ENCODE measurements at regions not wholly inside any gene's neighbourhood (a gene's known extent, or its start where the extent isn't known, plus 50 kb on each side); places are given as distances from the start of the nearest gene placed in this dataset.

GRCh38 chr2:75949385-75950030 lies 238.8 kb upstream of the GCFC2 start:
- Histone ChIP-seq H3K27me3 (ENCODE audit: insufficient read depth in 3 of 3, low read length in 2 of 3) (no peaks in the 10 kb centered on the region), H3K36me3 (ENCODE audit: insufficient read depth in 1 of 2, low read depth in 1 of 2) (no peaks in the 10 kb centered on the region), H3K4me3 (no peak overlapping the region), H3K9me3 (no peaks in the 10 kb centered on the region), H3K4me1 (no peaks in the 10 kb centered on the region), H3K27ac (no peak overlapping the region)
- WGBS, 3 donors, result 47 to 58% (median 49%) methylated on average over 4 of the region's 4 CpGs
- intact Hi-C loops (cut with DNase I), result no loop called here
- ATAC-seq, result no peak
- TF ChIP-seq CTCF (IDR thresholded peaks at IDR 0.05), result no peak
- DNase-seq, result no peak

- H3K27me3 ChIP-seq (ENCODE audit: insufficient read depth in 3 of 3, low read length in 2 of 3), result no peaks in the 10 kb centered on the region
- no peak overlapping the region for H3K4me3 ChIP-seq
- H3K27ac ChIP-seq, result no peak overlapping the region
- no peaks in the 10 kb centered on the region for H3K36me3 ChIP-seq (ENCODE audit: insufficient read depth in 1 of 2, low read depth in 1 of 2)
- intact Hi-C loops (cut with DNase I), result no loop called here
- ATAC-seq, result no peak
- DNase-seq, result no peak
- H3K4me1 ChIP-seq, result no peaks in the 10 kb centered on the region
- WGBS, 3 donors, result 81 to 88% (median 81%) methylated on average over 4 of the region's 4 CpGs
- no peak for TF ChIP-seq CTCF (IDR thresholded peaks at IDR 0.05)
- no peaks in the 10 kb centered on the region for H3K9me3 ChIP-seq
These were observed 225.6 kb upstream of the GCFC2 start for GRCh38 chr2:75936311-75936710.

GRCh38 chr2:75932996-75933395 lies 222.3 kb upstream of the GCFC2 start:
- H3K27me3 ChIP-seq (ENCODE audit: insufficient read depth in 3 of 3, low read length in 2 of 3), result no peaks in the 10 kb centered on the region
- no peak for TF ChIP-seq CTCF (IDR thresholded peaks at IDR 0.05)
- DNase-seq (no peak), ATAC-seq (no peak)
- intact Hi-C loops (cut with DNase I), result no loop called here
- 47 to 65% (median 60%) methylated on average over 2 of the region's 2 CpGs for WGBS, 3 donors
- no peak overlapping the region for H3K27ac ChIP-seq
- no peaks in the 10 kb centered on the region for H3K36me3 ChIP-seq (ENCODE audit: insufficient read depth in 1 of 2, low read depth in 1 of 2)
- H3K4me1 ChIP-seq, result no peaks in the 10 kb centered on the region
- no peak overlapping the region for H3K4me3 ChIP-seq
- no peaks in the 10 kb centered on the region for H3K9me3 ChIP-seq

GRCh38 chr2:75928093-75928492 lies 217.4 kb upstream of the GCFC2 start:
- ATAC-seq, result no peak
- WGBS, 3 donors, result 82 to 89% (median 84%) methylated on average over 2 of the region's 2 CpGs
- Histone ChIP-seq H3K9me3 (no peaks in the 10 kb centered on the region), H3K4me3 (no peak overlapping the region), H3K27me3 (ENCODE audit: insufficient read depth in 3 of 3, low read length in 2 of 3) (no peaks in the 10 kb centered on the region), H3K27ac (no peak overlapping the region), H3K36me3 (ENCODE audit: insufficient read depth in 1 of 2, low read depth in 1 of 2) (no peaks in the 10 kb centered on the region), H3K4me1 (no peaks in the 10 kb centered on the region)
- intact Hi-C loops (cut with DNase I), result no loop called here
- DNase-seq, result no peak
- no peak for TF ChIP-seq CTCF (IDR thresholded peaks at IDR 0.05)
